D341Med (cell line): ENCODE measurements at regions not wholly inside any gene's neighbourhood (a gene's known extent, or its start where the extent isn't known, plus 50 kb on each side); places are given as distances from the start of the nearest gene placed in this dataset.
"Not testable (repeated sequence)": the region's sequence is repeated elsewhere in the genome, so short reads cannot be mapped to it uniquely, and the experiment has no call there.

Experiments used
- DNase-seq: peaks from one replicate; pipeline ENCODE4 v3.0.0; 2012; ENCODE audit warnings: low spot score

DNA sequence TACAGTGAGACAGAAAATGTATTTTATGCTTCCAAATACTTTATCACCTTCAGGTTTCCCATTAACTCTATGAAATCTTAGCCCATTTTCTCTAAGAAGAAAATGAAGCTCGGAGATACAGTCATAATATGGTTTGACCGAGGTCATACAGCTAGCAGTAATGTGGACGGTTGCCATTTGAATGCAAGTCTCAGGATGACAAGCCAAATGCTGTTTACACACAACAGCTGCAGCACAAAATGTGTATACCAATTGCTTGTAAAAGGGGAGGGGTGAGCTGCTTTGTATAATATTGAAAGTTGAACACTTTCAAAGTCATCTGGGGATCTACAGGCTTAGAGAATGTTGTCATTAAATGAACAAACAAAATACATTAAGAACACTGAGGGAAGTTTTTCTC is 93.8 kb upstream of the FSIP2 start:
- no peak for DNase-seq

- DNase-seq = no peak
Measured at GRCh38 chr2:185645529-185645928, 93.1 kb upstream of the FSIP2 start.

GRCh38 chr2:185658750-185659149 is 79.9 kb upstream of the FSIP2 start:
- no peak for DNase-seq

- no peak for DNase-seq
Measured at GRCh38 chr2:185663811-185664210, 74.8 kb upstream of the FSIP2 start.

DNA sequence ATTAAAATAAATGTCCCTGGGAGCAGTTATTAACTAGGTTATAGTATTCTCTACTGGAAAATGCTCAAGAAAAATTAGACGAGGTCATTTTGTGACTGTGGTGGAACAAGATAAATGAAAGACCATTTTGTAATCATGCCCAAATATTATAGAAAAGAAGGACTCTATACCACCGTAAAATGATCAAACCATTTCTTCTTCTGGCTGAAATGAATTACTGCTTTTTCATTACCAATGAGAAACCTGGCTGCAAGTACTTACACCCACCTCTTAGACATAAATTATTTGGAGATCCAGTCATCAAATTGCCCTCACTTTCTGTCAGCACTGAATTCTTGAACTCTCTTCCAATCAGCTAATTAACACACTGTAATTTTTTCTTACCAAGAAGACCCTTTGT is 74.2 kb upstream of the FSIP2 start:
- DNase-seq = no peak

- no peak for DNase-seq
Measured at GRCh38 chr2:185665251-185665814, 73.3 kb upstream of the FSIP2 start.

GRCh38 chr2:185667452-185667851 is 71.2 kb upstream of the FSIP2 start:
- DNase-seq = no peak

- no peak for DNase-seq
Measured at GRCh38 chr2:185668710-185669109, 69.9 kb upstream of the FSIP2 start.

- DNase-seq = no peak
Measured at GRCh38 chr2:185674232-185674631, 64.4 kb upstream of the FSIP2 start.

- no peak for DNase-seq
Measured at GRCh38 chr2:185676316-185676715, 62.3 kb upstream of the FSIP2 start.

DNA sequence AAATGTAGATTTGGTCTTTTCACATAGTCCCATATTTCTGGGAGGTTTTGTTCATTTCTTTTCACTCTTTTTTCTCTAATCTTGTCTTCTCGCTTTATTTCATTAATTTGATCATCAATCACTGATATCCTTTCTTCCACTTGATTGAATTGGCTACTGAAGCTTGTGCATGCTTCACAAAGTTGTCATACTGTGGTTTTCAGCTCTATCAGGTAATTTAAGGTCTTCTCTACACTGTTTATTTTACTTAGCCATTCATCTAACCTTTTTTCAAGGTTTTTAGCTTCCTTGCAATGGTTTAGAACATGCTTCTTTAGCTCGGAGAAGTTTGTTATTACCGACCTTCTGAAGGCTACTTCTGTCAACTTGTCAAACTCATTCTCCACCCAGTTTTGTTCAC is 51.6 kb upstream of the FSIP2 start:
- DNase-seq = not testable (repeated sequence)

DNA sequence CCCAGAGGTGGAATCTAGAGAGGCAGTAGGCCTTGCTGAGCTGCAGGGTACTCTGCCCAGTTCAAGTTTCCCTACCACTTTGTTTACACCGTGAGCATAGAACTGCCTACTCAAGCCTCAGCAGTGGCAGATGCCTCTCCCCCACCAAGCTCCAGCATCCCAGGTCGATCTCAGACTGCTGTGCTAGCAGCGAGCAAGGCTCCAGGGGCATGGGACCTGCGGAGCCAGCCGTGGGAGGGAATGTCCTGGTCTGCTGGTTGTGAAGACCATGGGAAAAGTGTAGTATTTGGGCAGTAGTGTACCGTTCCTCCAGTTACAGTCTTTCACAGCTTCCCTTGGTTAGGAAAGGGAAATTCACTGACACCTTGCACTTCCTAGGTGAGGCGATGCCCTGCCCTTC is 50.6 kb upstream of the FSIP2 start:
- DNase-seq = no peak
